SU-DHL-6 (cell line): ENCODE measurements at regions not wholly inside any gene's neighbourhood (a gene's known extent, or its start where the extent isn't known, plus 50 kb on each side); places are given as distances from the start of the nearest gene placed in this dataset.

Experiments
- H2AFZ ChIP-seq: fragments of 200-600 bp; sonication (generic); 2 replicates; pipeline ENCODE4 v1.6.1; 2014; ENCODE audit warnings: low read depth, mild to moderate bottlenecking, moderate library complexity, mixed read lengths, antibody characterized with exemption, low read length; ENCODE audit not compliant: severe bottlenecking
- H3F3A ChIP-seq: fragments of 200-600 bp; shearing (Covaris generic); 2 replicates; pipeline ENCODE4 v1.6.0; 2016; ENCODE audit warnings: antibody characterized with exemption, mild to moderate bottlenecking; ENCODE audit not compliant: insufficient read depth
- H3K27ac ChIP-seq: fragments of 200-600 bp; sonication (generic); 2 replicates; pipeline ENCODE4 v1.5.1; 2016; ENCODE audit warnings: low read depth, mild to moderate bottlenecking, low read length, moderate library complexity, mixed read lengths
- H3K27me3 ChIP-seq: fragments of 200-600 bp; sonication (generic), shearing (Covaris generic); 2 replicates; pipeline ENCODE4 v1.6.0; 2014; ENCODE audit warnings: mild to moderate bottlenecking, low read length
- H3K36me3 ChIP-seq: fragments of 200-600 bp; sonication (generic); 2 replicates; pipeline ENCODE4 v1.6.1; 2014; ENCODE audit warnings: mild to moderate bottlenecking, low read length, mixed read lengths
- H3K4me2 ChIP-seq: fragments of 300-600, 200-600 bp; shearing (Covaris generic), sonication (generic); 2 replicates; pipeline ENCODE4 v1.6.0; 2014; ENCODE audit warnings: low read length, low read depth, mild to moderate bottlenecking; ENCODE audit not compliant: poor library complexity, severe bottlenecking
- H3K4me3 ChIP-seq: fragments of 200-600 bp; sonication (generic); 2 replicates; pipeline ENCODE4 v1.5.1; 2014; ENCODE audit warnings: antibody characterized with exemption, low read length, mild to moderate bottlenecking, mixed read lengths; ENCODE audit not compliant: insufficient read depth, poor library complexity, severe bottlenecking
- H3K79me2 ChIP-seq: fragments of 200-600 bp; sonication (generic); 2 replicates; pipeline ENCODE4 v1.6.1; 2014; ENCODE audit warnings: mild to moderate bottlenecking, low read length, moderate library complexity; ENCODE audit not compliant: insufficient read depth
- H3K9ac ChIP-seq: fragments of 200-600 bp; sonication (generic); 2 replicates; pipeline ENCODE4 v1.7.0; 2014; ENCODE audit warnings: mild to moderate bottlenecking, low read length
- H3K9me2 ChIP-seq: fragments of 200-600 bp; sonication (generic); replicated peaks from 2 replicates; pipeline ENCODE4 v1.6.1; 2014; ENCODE audit warnings: low read length; ENCODE audit not compliant: insufficient read depth
- H3K9me3 ChIP-seq: fragments of 200-600 bp; sonication (generic); 2 replicates; pipeline ENCODE4 v1.6.1; 2014; ENCODE audit warnings: low read length, mixed read lengths; ENCODE audit not compliant: insufficient read depth
- H4K20me1 ChIP-seq: fragments of 200-600 bp; sonication (generic); 2 replicates; pipeline ENCODE4 v1.6.1; 2014; ENCODE audit warnings: low read depth, mild to moderate bottlenecking, antibody characterized with exemption, low read length, moderate library complexity, mixed read lengths
- CTCF ChIP-seq: fragments of 200-600 bp; sonication (generic); IDR thresholded peaks from one replicate; pipeline ENCODE4 v1.5.1; 2017; ENCODE audit warnings: antibody characterized with exemption, mild to moderate bottlenecking, low read length, moderate library complexity; ENCODE audit not compliant: insufficient read depth, poor library complexity, severe bottlenecking
- EZH2phosphoT487 ChIP-seq: fragments of 200-600 bp; sonication (generic), shearing (Covaris generic); conservative IDR thresholded peaks from 2 replicates; pipeline ENCODE4 v1.6.1; 2018; ENCODE audit warnings: mild to moderate bottlenecking, antibody characterized with exemption, low read length, moderate library complexity, mixed read lengths

GRCh38 chr1:229156872-229157271, 114.0 kb upstream of the RAB4A start:
- no peak overlapping the region for H3K27ac ChIP-seq
- TF ChIP-seq EZH2phosphoT487 (no peak), CTCF (no peak)
- no peaks in the 10 kb centered on the region for H3K27me3 ChIP-seq
- H3K4me2 ChIP-seq, result no peak overlapping the region
- H4K20me1 ChIP-seq, result no peaks in the 10 kb centered on the region
- no peaks in the 10 kb centered on the region for H3K9me3 ChIP-seq
- H2AFZ ChIP-seq, result no peak overlapping the region
- H3K9me2 ChIP-seq, result no peaks in the 10 kb centered on the region
- no peaks in the 10 kb centered on the region for H3K79me2 ChIP-seq
- H3K36me3 ChIP-seq, result no peaks in the 10 kb centered on the region
- no peaks in the 10 kb centered on the region for H3F3A ChIP-seq
- no peak overlapping the region for H3K9ac ChIP-seq
- H3K4me3 ChIP-seq, result no peak overlapping the region

GRCh38 chr1:229157480-229157879, 113.4 kb upstream of the RAB4A start:
- Histone ChIP-seq H3K79me2 (no peaks in the 10 kb centered on the region), H3K4me2 (no peak overlapping the region), H3K36me3 (no peaks in the 10 kb centered on the region), H3K9me3 (no peaks in the 10 kb centered on the region), H3F3A (no peaks in the 10 kb centered on the region), H2AFZ (no peak overlapping the region), H4K20me1 (no peaks in the 10 kb centered on the region), H3K4me3 (no peak overlapping the region), H3K9ac (no peak overlapping the region), H3K9me2 (no peaks in the 10 kb centered on the region), H3K27me3 (no peaks in the 10 kb centered on the region), H3K27ac (no peak overlapping the region)
- TF ChIP-seq CTCF (no peak), EZH2phosphoT487 (no peak)

GRCh38 chr1:229158341-229158921, 112.5 kb upstream of the RAB4A start:
- H2AFZ ChIP-seq, result no peak overlapping the region
- no peak overlapping the region for H3K9ac ChIP-seq
- H3K4me2 ChIP-seq, result no peak overlapping the region
- no peak overlapping the region for H3K4me3 ChIP-seq
- TF ChIP-seq CTCF (no peak), EZH2phosphoT487 (no peak)
- no peaks in the 10 kb centered on the region for H3K79me2 ChIP-seq
- H3K27ac ChIP-seq, result no peak overlapping the region
- no peaks in the 10 kb centered on the region for H3F3A ChIP-seq
- H3K9me3 ChIP-seq, result no peaks in the 10 kb centered on the region
- H3K36me3 ChIP-seq, result no peaks in the 10 kb centered on the region
- no peaks in the 10 kb centered on the region for H4K20me1 ChIP-seq
- H3K27me3 ChIP-seq, result no peaks in the 10 kb centered on the region
- no peaks in the 10 kb centered on the region for H3K9me2 ChIP-seq
